H7 (cell line): ENCODE measurements at regions not wholly inside any gene's neighbourhood (a gene's known extent, or its start where the extent isn't known, plus 50 kb on each side); places are given as distances from the start of the nearest gene placed in this dataset.
A peak's percentile ranks its signal among the peaks of the same experiment; 100 is the strongest.
"Not testable (repeated sequence)": the region's sequence is repeated elsewhere in the genome, so short reads cannot be mapped to it uniquely, and the experiment has no call there.

ENCODE experiments used
- DNase-seq: peaks from one replicate; pipeline ENCODE4 v3.0.0; 2012
- H3K27me3 ChIP-seq: 2 replicates; pipeline ENCODE4 v1.6.0; 2011; ENCODE audit warnings: mild to moderate bottlenecking, low read length; ENCODE audit not compliant: control insufficient read depth, insufficient read depth
- H3K36me3 ChIP-seq: replicated peaks from 2 replicates; pipeline ENCODE4 v1.5.1; 2011; ENCODE audit warnings: low read length; ENCODE audit not compliant: control insufficient read depth, insufficient read depth
- H3K4me3 ChIP-seq: 2 replicates; pipeline ENCODE4 v1.5.1; 2011; ENCODE audit warnings: low read depth, mild to moderate bottlenecking, control low read depth, low read length, moderate library complexity; ENCODE audit not compliant: insufficient read depth

DNA sequence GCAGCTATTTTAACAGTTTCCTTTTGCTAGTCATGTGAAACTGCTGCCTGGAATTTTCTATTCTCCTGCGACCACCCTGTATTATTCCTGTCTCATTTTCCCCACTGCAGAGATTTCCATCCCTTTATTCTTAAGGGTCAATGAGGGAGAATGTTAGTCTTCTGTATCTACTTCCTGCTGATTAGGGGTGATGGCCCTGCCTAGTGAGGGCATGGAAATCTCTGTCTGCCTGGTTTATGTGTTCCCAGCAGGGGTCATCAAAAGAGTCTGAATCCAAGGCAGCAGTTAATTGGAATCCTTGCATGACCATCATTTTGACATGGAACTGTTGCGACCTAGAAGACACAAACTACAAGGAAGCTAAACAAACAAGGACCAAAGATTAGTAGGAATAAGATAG is 325.2 kb downstream of the PLPP3 start:
- H3K36me3 ChIP-seq: no peaks in the 10 kb centered on the region
- no peaks in the 10 kb centered on the region for H3K27me3 ChIP-seq
- H3K4me3 ChIP-seq: no peak overlapping the region
- no peak for DNase-seq

DNA sequence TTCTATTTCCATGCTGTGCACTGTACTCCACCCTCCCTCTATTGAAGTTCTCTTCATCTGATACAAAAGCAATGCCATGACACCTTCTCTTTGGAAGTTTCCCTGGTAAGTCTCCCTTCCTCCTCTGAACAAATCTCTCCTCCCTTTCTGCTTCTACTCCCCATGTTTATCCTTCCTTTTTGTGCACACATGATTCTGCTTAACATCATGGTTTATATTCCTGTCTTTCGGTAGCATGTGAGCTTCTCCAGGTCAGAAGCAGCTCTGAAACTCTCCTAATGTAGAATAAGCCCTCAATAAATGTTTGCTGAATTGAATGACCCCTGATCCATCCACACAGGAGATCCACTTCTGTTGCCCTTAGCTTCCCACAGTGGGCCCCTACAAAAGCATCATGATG is 328.6 kb downstream of the PLPP3 start:
- no peak for DNase-seq
- no peaks in the 10 kb centered on the region for H3K36me3 ChIP-seq
- no peaks in the 10 kb centered on the region for H3K27me3 ChIP-seq
- H3K4me3 ChIP-seq: no peak overlapping the region

DNA sequence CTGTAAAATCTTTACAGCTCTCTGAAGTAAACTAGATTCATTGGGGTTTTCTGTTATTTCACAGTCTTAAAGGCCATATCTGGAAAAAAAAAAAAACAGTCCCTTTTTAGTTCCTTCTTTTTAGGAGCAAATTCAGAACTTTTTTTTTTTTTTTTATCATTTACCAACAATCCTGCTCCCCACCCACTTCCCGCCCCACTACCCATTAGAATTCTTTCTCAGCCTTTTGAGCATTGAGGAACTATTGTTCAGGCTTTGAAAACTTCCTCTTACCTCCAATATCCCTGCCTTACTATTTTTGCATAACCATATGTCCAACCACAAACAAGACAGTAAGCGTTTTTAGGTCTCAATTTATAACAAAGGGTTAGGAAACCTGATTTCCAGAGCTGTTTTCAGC is 330.1 kb downstream of the PLPP3 start:
- Histone ChIP-seq H3K4me3 (no peak overlapping the region), H3K27me3 (no peaks in the 10 kb centered on the region), H3K36me3 (no peaks in the 10 kb centered on the region)
- DNase-seq: no peak

DNA sequence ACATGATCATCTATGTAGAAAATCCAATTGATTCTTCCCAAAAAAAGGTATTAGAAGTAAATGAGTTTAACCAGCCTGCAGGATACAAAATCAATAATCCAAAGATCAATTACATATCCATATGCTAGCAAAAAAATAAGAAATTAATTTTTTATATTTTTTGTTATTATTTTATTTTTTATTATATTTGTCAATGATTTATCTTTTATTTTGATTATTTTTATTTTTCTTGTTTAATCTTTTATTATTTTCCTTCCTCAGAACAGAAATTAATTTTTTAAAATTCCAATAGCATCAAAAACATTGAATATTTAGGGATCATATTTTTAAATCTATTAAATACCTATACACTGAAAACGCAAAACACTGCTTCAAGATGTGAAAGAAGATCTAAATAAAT is 331.2 kb downstream of the PLPP3 start:
- H3K4me3 ChIP-seq: no peak overlapping the region
- DNase-seq: no peak
- H3K27me3 ChIP-seq: no peaks in the 10 kb centered on the region
- no peaks in the 10 kb centered on the region for H3K36me3 ChIP-seq

GRCh38 chr1:56246726-56247125 is 332.6 kb downstream of the PLPP3 start:
- H3K36me3 ChIP-seq, H3K27me3 ChIP-seq, H3K4me3 ChIP-seq, DNase-seq: not testable (repeated sequence)

DNA sequence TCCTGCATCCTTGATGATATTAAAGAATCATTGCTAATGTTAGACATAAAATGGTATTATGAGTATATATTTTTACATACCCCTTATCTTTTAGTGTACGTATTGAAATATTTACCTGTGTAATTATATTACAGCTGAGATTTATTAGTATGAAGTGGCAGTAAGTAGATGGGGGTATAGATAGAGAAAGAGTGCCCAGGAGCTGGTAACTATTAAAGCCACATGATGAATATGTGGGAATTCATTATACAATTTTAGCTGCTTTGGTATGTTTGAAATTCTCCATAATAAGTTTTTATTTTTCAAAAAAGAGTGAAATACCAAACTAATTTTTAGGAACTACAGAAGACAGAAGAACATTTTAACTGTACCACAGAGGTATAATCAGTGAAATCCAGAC is 339.0 kb downstream of the PLPP3 start:
- Histone ChIP-seq H3K27me3 (no peaks in the 10 kb centered on the region), H3K36me3 (no peaks in the 10 kb centered on the region), H3K4me3 (no peak overlapping the region)
- no peak for DNase-seq

GRCh38 chr1:56237491-56238064 is 341.8 kb downstream of the PLPP3 start:
- H3K4me3 ChIP-seq: no peak overlapping the region
- H3K36me3 ChIP-seq: no peaks in the 10 kb centered on the region
- no peaks in the 10 kb centered on the region for H3K27me3 ChIP-seq
- no peak for DNase-seq

GRCh38 chr1:56236688-56237087 is 342.7 kb downstream of the PLPP3 start:
- Histone ChIP-seq H3K36me3 (no peaks in the 10 kb centered on the region), H3K4me3 (no peak overlapping the region), H3K27me3 (no peaks in the 10 kb centered on the region)
- no peak for DNase-seq

DNA sequence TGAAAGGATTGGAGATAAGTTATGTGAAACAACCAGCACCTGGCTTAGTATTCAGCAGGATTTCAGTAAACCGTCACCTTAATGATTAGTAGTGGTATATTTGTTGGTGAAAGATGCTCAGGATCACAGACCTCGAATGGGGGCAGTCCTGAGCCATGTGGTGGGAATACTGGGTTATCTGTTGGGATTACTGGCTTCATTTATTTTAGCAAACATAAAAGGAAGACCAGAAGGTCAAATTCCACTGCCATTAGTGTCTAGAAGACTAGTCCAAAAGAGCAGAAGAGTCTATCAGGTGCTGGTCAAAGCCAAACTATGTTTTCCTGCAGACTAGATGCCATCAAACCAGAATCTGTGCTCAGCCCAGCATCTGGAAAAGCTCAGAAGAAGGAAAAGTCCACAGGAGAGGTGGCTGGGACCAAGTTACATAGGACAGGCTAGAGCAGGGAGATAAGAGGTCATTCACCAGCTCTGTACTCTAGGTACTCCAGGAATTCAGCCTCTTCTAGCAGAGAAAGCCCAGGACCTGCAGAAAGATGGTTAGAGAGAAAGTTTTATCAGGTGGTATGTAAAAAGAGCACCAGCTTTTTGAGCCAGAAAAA is 343.4 kb downstream of the PLPP3 start:
- DNase-seq: no peak
- H3K36me3 ChIP-seq: no peaks in the 10 kb centered on the region
- no peaks in the 10 kb centered on the region for H3K27me3 ChIP-seq
- no peak overlapping the region for H3K4me3 ChIP-seq

DNA sequence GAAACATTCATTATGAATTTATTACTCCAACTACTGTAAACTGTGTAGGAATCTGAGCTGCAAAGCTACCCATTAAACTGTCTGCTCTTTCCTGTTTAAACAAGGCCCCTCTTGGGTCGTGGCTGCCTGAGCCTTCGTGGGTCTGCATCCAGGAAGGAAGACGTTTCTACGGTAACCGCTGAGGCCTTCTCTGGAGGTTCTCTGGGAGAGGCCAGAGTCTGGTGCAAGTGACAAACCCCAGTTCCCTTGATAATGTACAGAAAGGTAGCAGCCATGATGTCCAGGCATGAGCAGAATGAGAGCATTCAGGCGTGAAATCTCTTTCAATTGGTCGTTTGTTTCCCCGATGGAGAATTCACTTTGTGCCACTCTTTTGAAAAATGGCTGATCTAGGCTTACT is 350.2 kb downstream of the PLPP3 start:
- H3K36me3 ChIP-seq: no peaks in the 10 kb centered on the region
- DNase-seq: peak; percentile 2
- H3K27me3 ChIP-seq: no peaks in the 10 kb centered on the region
- no peak overlapping the region for H3K4me3 ChIP-seq

DNA sequence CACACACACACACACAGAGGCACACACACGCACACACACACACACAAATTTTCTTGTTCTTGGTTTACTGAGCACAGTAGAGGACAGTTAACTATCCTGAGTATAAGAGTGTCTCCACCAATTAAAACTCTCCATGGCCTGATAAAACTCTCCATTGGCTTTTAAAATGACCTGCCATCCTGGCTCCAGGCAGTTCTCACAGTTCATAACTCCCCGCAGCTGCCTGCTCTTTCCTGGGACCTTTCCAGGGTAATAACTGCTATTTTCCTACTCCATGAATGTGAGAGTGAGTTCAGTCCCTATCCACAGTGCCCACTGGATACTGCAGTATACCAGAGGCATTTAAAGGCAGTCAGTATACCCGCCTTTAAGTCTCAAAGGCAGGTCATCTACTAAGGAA is 351.5 kb downstream of the PLPP3 start:
- H3K4me3 ChIP-seq: no peak overlapping the region
- H3K36me3 ChIP-seq: no peaks in the 10 kb centered on the region
- H3K27me3 ChIP-seq: no peaks in the 10 kb centered on the region
- DNase-seq: no peak

GRCh38 chr1:56227401-56227800 is 352.0 kb downstream of the PLPP3 start:
- Histone ChIP-seq H3K4me3 (no peak overlapping the region), H3K36me3 (no peaks in the 10 kb centered on the region), H3K27me3 (no peaks in the 10 kb centered on the region)
- no peak for DNase-seq

- no peaks in the 10 kb centered on the region for H3K27me3 ChIP-seq
- no peak for DNase-seq
- no peak overlapping the region for H3K4me3 ChIP-seq
- no peaks in the 10 kb centered on the region for H3K36me3 ChIP-seq
Measured at GRCh38 chr1:56225964-56226815, 353.2 kb downstream of the PLPP3 start.

GRCh38 chr1:56223968-56224367 is 355.4 kb downstream of the PLPP3 start:
- Histone ChIP-seq H3K36me3 (no peaks in the 10 kb centered on the region), H3K4me3 (no peak overlapping the region), H3K27me3 (no peaks in the 10 kb centered on the region)
- no peak for DNase-seq

GRCh38 chr1:56222914-56223540 is 356.3 kb downstream of the PLPP3 start:
- DNase-seq: no peak
- Histone ChIP-seq H3K36me3 (no peaks in the 10 kb centered on the region), H3K4me3 (no peak overlapping the region), H3K27me3 (no peaks in the 10 kb centered on the region)
